ENCODE measurements at regions not wholly inside any gene's neighbourhood (a gene's known extent, or its start where the extent isn't known, plus 50 kb on each side); places are given as distances from the start of the nearest gene placed in this dataset.

- TF ChIP-seq REST (IDR thresholded peaks at IDR 0.05; ENCODE audit: insufficient read depth in 1 of 2, low read depth in 2 of 2, low read length in 2 of 2) (no peak), TAF1 (IDR thresholded peaks at IDR 0.05; ENCODE audit: borderline replicate concordance, insufficient read depth, low read length) (no peak), SIN3A (IDR thresholded peaks at IDR 0.05; ENCODE audit: borderline replicate concordance, insufficient read depth, low read length) (no peak), FOXP2 (optimal IDR thresholded peaks at IDR 0.05; ENCODE audit: borderline replicate concordance, extremely low read depth, extremely low read length, insufficient read depth) (no peak), POLR2AphosphoS5 (IDR thresholded peaks at IDR 0.05; ENCODE audit: low read depth, low read length) (no peak)
These were observed 237.0 kb downstream of the SEC14L1 start for GRCh38 chr17:77377710-77378235.

GRCh38 chr17:77378318-77379064, 237.7 kb downstream of the SEC14L1 start:
- TF ChIP-seq REST (IDR thresholded peaks at IDR 0.05; ENCODE audit: insufficient read depth in 1 of 2, low read depth in 2 of 2, low read length in 2 of 2) (no peak), FOXP2 (optimal IDR thresholded peaks at IDR 0.05; ENCODE audit: borderline replicate concordance, extremely low read depth, extremely low read length, insufficient read depth) (no peak), TAF1 (IDR thresholded peaks at IDR 0.05; ENCODE audit: borderline replicate concordance, insufficient read depth, low read length) (no peak), POLR2AphosphoS5 (IDR thresholded peaks at IDR 0.05; ENCODE audit: low read depth, low read length) (no peak), SIN3A (IDR thresholded peaks at IDR 0.05; ENCODE audit: borderline replicate concordance, insufficient read depth, low read length) (no peak)

- no peak for TF ChIP-seq SIN3A (IDR thresholded peaks at IDR 0.05; ENCODE audit: borderline replicate concordance, insufficient read depth, low read length)
- TF ChIP-seq REST (IDR thresholded peaks at IDR 0.05; ENCODE audit: insufficient read depth in 1 of 2, low read depth in 2 of 2, low read length in 2 of 2): no peak
- TF ChIP-seq POLR2AphosphoS5 (IDR thresholded peaks at IDR 0.05; ENCODE audit: low read depth, low read length): no peak
- TF ChIP-seq FOXP2 (optimal IDR thresholded peaks at IDR 0.05; ENCODE audit: borderline replicate concordance, extremely low read depth, extremely low read length, insufficient read depth): no peak
- no peak for TF ChIP-seq TAF1 (IDR thresholded peaks at IDR 0.05; ENCODE audit: borderline replicate concordance, insufficient read depth, low read length)
These were observed 238.3 kb downstream of the SEC14L1 start for GRCh38 chr17:77379065-77379428.

- TF ChIP-seq SIN3A (IDR thresholded peaks at IDR 0.05; ENCODE audit: borderline replicate concordance, insufficient read depth, low read length) (no peak), POLR2AphosphoS5 (IDR thresholded peaks at IDR 0.05; ENCODE audit: low read depth, low read length) (no peak), REST (IDR thresholded peaks at IDR 0.05; ENCODE audit: insufficient read depth in 1 of 2, low read depth in 2 of 2, low read length in 2 of 2) (no peak), TAF1 (IDR thresholded peaks at IDR 0.05; ENCODE audit: borderline replicate concordance, insufficient read depth, low read length) (no peak), FOXP2 (optimal IDR thresholded peaks at IDR 0.05; ENCODE audit: borderline replicate concordance, extremely low read depth, extremely low read length, insufficient read depth) (no peak)
These were observed 239.1 kb downstream of the SEC14L1 start for GRCh38 chr17:77379832-77380231.

Measured in PFSK-1 (cell line).